ENCODE measurements at regions not wholly inside any gene's neighbourhood (a gene's known extent, or its start where the extent isn't known, plus 50 kb on each side); places are given as distances from the start of the nearest gene placed in this dataset.
A peak's percentile ranks its signal among the peaks of the same experiment; 100 is the strongest.

- TF ChIP-seq CTCF (IDR thresholded peaks at IDR 0.05; ENCODE audit: insufficient read depth, low read depth, low read length) (no peak), EZH2 (IDR thresholded peaks at IDR 0.05; ENCODE audit: insufficient read depth, low read length) (no peak)
These were observed 502.8 kb downstream of the LTN1 start for GRCh38 chr21:28489821-28490350.

GRCh38 chr21:28489162-28489561, 503.5 kb downstream of the LTN1 start:
- no peaks in the 10 kb centered on the region for H3K79me2 ChIP-seq (ENCODE audit: insufficient read depth, low read length)
- H3K36me3 Mint-ChIP-seq (ENCODE audit: low read depth, unreplicated experiment): no peaks in the 10 kb centered on the region
- peak; percentile 25 for DNase-seq (ENCODE audit: low read depth)
- no peak overlapping the region for H3K4me3 ChIP-seq (ENCODE audit: insufficient read depth, low read depth, low read length)
- peaks cover 6% of the 10 kb centered on the region for H3K4me1 Mint-ChIP-seq (ENCODE audit: low read depth, unreplicated experiment)
- H3K4me2 ChIP-seq (ENCODE audit: low read length): no peak overlapping the region
- H3K9me3 Mint-ChIP-seq (ENCODE audit: unreplicated experiment): no peaks in the 10 kb centered on the region
- FAIRE-seq: no peak
- H3K36me3 ChIP-seq (ENCODE audit: insufficient read depth, low read length): no peaks in the 10 kb centered on the region
- no peak overlapping the region for H3K27ac Mint-ChIP-seq (ENCODE audit: unreplicated experiment)
- H3K4me3 Mint-ChIP-seq (ENCODE audit: unreplicated experiment): no peak overlapping the region
- peaks cover 2% of the 10 kb centered on the region for H3K4me1 ChIP-seq (ENCODE audit: insufficient read depth, low read length)
- H3K27me3 ChIP-seq (ENCODE audit: insufficient read depth, low read length): no peaks in the 10 kb centered on the region
- H3K9me3 ChIP-seq (ENCODE audit: insufficient read depth, low read depth, low read length): no peaks in the 10 kb centered on the region
- TF ChIP-seq CTCF (IDR thresholded peaks at IDR 0.05; ENCODE audit: insufficient read depth, low read depth, low read length) (no peak), EZH2 (IDR thresholded peaks at IDR 0.05; ENCODE audit: insufficient read depth, low read length) (no peak)
- H2AFZ ChIP-seq (ENCODE audit: low read depth, low read length): no peak overlapping the region
- no peak overlapping the region for H3K27ac ChIP-seq (ENCODE audit: low read depth, low read length)
- no peaks in the 10 kb centered on the region for H4K20me1 ChIP-seq (ENCODE audit: insufficient read depth, low read length)
- H3K27me3 Mint-ChIP-seq (ENCODE audit: low read depth, unreplicated experiment): no peaks in the 10 kb centered on the region
- no peak overlapping the region for H3K9ac ChIP-seq (ENCODE audit: low read length)

More at GRCh38 chr21:28489821-28490350, 502.8 kb downstream of the LTN1 start:
- Histone ChIP-seq H2AFZ (ENCODE audit: low read depth, low read length) (no peak overlapping the region), H3K9ac (ENCODE audit: low read length) (no peak overlapping the region), H3K9me3 (ENCODE audit: insufficient read depth, low read depth, low read length) (no peaks in the 10 kb centered on the region), H3K27ac (ENCODE audit: low read depth, low read length) (no peak overlapping the region), H3K79me2 (ENCODE audit: insufficient read depth, low read length) (no peaks in the 10 kb centered on the region), H4K20me1 (ENCODE audit: insufficient read depth, low read length) (no peaks in the 10 kb centered on the region), H3K4me2 (ENCODE audit: low read length) (no peak overlapping the region), H3K27me3 (ENCODE audit: insufficient read depth, low read length) (no peaks in the 10 kb centered on the region), H3K4me1 (ENCODE audit: insufficient read depth, low read length) (peaks cover 2% of the 10 kb centered on the region), H3K4me3 (ENCODE audit: insufficient read depth, low read depth, low read length) (no peak overlapping the region), H3K36me3 (ENCODE audit: insufficient read depth, low read length) (no peaks in the 10 kb centered on the region)
- no peak for DNase-seq (ENCODE audit: low read depth)
- no peaks in the 10 kb centered on the region for H3K9me3 Mint-ChIP-seq (ENCODE audit: unreplicated experiment)
- H3K4me1 Mint-ChIP-seq (ENCODE audit: low read depth, unreplicated experiment): peaks cover 6% of the 10 kb centered on the region
- H3K4me3 Mint-ChIP-seq (ENCODE audit: unreplicated experiment): no peak overlapping the region
- FAIRE-seq: no peak
- no peak overlapping the region for H3K27ac Mint-ChIP-seq (ENCODE audit: unreplicated experiment)
- H3K27me3 Mint-ChIP-seq (ENCODE audit: low read depth, unreplicated experiment): no peaks in the 10 kb centered on the region
- no peaks in the 10 kb centered on the region for H3K36me3 Mint-ChIP-seq (ENCODE audit: low read depth, unreplicated experiment)

DNA sequence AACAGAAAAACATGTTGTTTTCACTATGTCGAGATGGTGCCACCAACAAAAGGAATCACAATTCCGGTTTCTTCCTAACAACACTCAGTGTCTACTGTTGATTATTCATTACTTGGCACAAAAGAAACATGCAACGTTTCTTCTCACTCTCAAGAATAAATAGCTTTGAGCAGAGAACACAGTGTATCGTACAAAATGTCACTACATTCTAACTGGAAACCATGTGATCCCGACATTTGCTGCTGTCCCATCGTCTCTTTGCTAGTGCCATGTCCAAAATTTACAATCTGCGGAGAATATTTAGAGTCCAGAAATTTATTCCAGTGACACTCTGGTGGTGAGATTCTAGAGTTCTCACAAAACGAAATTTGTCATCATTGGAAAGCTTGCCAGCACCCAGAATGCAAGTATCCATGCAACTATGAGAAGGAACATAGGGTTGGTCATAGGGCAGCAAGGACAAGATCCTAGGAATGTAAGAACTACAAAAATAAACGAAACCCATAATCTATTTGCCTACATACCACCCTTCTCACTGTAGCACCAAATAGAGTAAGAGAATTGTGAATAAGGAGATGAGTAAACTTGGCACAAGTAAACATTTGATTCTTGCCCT, 505.1 kb downstream of the LTN1 start:
- Mint-ChIP-seq H3K27ac (ENCODE audit: unreplicated experiment) (no peak overlapping the region), H3K4me3 (ENCODE audit: unreplicated experiment) (no peak overlapping the region)
- no peak for TF ChIP-seq EZH2 (IDR thresholded peaks at IDR 0.05; ENCODE audit: insufficient read depth, low read length)
- no peak for TF ChIP-seq CTCF (IDR thresholded peaks at IDR 0.05; ENCODE audit: insufficient read depth, low read depth, low read length)

More for the DNA sequence above, 505.1 kb downstream of the LTN1 start:
- H3K9me3 Mint-ChIP-seq (ENCODE audit: unreplicated experiment): no peaks in the 10 kb centered on the region
- H3K36me3 Mint-ChIP-seq (ENCODE audit: low read depth, unreplicated experiment): no peaks in the 10 kb centered on the region
- no peaks in the 10 kb centered on the region for H4K20me1 ChIP-seq (ENCODE audit: insufficient read depth, low read length)
- no peak overlapping the region for H3K4me3 ChIP-seq (ENCODE audit: insufficient read depth, low read depth, low read length)
- no peak overlapping the region for H3K9ac ChIP-seq (ENCODE audit: low read length)
- no peaks in the 10 kb centered on the region for H3K36me3 ChIP-seq (ENCODE audit: insufficient read depth, low read length)
- no peak overlapping the region for H3K27ac ChIP-seq (ENCODE audit: low read depth, low read length)
- peaks cover 2% of the 10 kb centered on the region for H3K4me1 ChIP-seq (ENCODE audit: insufficient read depth, low read length)
- FAIRE-seq (no peak), DNase-seq (ENCODE audit: low read depth) (no peak)
- no peaks in the 10 kb centered on the region for H3K9me3 ChIP-seq (ENCODE audit: insufficient read depth, low read depth, low read length)
- H3K4me2 ChIP-seq (ENCODE audit: low read length): no peak overlapping the region
- no peaks in the 10 kb centered on the region for H3K27me3 ChIP-seq (ENCODE audit: insufficient read depth, low read length)
- H3K79me2 ChIP-seq (ENCODE audit: insufficient read depth, low read length): no peaks in the 10 kb centered on the region
- peaks cover 6% of the 10 kb centered on the region for H3K4me1 Mint-ChIP-seq (ENCODE audit: low read depth, unreplicated experiment)
- no peaks in the 10 kb centered on the region for H3K27me3 Mint-ChIP-seq (ENCODE audit: low read depth, unreplicated experiment)
- H2AFZ ChIP-seq (ENCODE audit: low read depth, low read length): no peak overlapping the region
